ENCODE measurements at regions not wholly inside any gene's neighbourhood (a gene's known extent, or its start where the extent isn't known, plus 50 kb on each side); places are given as distances from the start of the nearest gene placed in this dataset.

DNA sequence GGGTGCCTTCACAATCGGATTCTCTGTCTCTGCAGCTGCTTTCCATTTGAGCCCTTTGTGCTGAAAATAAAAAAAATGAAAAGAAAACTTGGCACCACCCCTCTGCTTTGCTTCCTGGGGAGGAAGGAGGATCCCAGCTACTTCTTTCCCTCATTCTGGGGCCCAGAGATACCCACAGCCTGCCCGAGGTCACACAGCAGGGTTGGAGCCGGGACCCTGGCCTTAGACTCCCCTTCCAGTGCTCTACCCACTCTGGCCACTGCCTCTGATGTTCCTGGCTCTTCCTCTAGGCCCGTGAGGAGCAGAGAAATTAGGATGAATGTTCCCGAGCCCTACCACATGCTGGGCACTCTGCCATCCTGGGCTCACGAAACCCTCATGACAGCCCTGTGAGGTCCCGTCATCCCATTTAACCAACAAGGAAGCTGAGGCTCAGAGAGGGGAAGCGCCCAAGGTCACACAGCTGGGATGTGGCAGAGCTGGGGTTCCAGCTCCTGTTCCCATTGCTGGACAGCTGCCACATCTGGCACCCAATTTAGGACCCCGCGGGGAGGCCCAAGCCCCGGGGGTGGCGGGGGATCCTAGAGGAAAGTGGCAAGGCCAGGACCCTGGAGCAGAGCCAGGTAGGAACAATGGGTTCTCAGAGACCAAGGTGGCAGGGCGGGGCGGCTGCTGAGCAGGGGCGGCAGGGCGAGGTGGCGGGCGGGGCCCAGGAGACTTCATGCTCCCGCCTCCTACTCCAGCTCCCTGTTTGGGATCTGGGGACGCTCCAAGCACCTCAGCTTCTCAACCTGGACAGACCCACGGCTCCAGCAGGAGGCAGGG lies 76.6 kb downstream of the CEBPB start:
- TF ChIP-seq, protein P1, sequence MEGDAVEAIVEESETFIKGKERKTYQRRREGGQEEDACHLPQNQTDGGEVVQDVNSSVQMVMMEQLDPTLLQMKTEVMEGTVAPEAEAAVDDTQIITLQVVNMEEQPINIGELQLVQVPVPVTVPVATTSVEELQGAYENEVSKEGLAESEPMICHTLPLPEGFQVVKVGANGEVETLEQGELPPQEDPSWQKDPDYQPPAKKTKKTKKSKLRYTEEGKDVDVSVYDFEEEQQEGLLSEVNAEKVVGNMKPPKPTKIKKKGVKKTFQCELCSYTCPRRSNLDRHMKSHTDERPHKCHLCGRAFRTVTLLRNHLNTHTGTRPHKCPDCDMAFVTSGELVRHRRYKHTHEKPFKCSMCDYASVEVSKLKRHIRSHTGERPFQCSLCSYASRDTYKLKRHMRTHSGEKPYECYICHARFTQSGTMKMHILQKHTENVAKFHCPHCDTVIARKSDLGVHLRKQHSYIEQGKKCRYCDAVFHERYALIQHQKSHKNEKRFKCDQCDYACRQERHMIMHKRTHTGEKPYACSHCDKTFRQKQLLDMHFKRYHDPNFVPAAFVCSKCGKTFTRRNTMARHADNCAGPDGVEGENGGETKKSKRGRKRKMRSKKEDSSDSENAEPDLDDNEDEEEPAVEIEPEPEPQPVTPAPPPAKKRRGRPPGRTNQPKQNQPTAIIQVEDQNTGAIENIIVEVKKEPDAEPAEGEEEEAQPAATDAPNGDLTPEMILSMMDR (IDR thresholded peaks at IDR 0.05) = no peak
- TF ChIP-seq POLR2A (IDR thresholded peaks at IDR 0.05; ENCODE audit: low read depth) (no peak), POLR2AphosphoS5 (IDR thresholded peaks at IDR 0.05) (peak in 1 of 2 donors; percentile 13), EP300 (IDR thresholded peaks at IDR 0.05) (no peak)

Measured in esophagus muscularis mucosa (tissue), 4 donors.